Upper lobe of left lung (tissue), 4 donors: ENCODE measurements at regions not wholly inside any gene's neighbourhood (a gene's known extent, or its start where the extent isn't known, plus 50 kb on each side); places are given as distances from the start of the nearest gene placed in this dataset.

Experiments used
- CTCF ChIP-seq, 6 experiments: fragments of 450-650 bp in 4 of 6; fragments of 200-600 bp in 2 of 6; sonication (generic) in 2 of 6; IDR thresholded peaks; one replicate each; pipeline ENCODE4 v1.5.1; 2016 to 2019; ENCODE audit warnings: antibody characterized with exemption in 6 of 6
- EP300 ChIP-seq, 4 donors: sonication (generic); formaldehyde crosslinking; IDR thresholded peaks; one replicate each; pipeline ENCODE4 v1.5.1; 2017; ENCODE audit warnings: antibody characterized with exemption in 4 of 4, control low read depth in 2 of 4
- POLR2A ChIP-seq, 4 donors: fragments of 450-650 bp; IDR thresholded peaks; one replicate each; pipeline ENCODE4 v1.5.1; 2016 to 2017; ENCODE audit warnings: antibody characterized with exemption in 4 of 4, mild to moderate bottlenecking in 2 of 4
- POLR2AphosphoS5 ChIP-seq, 2 donors: sonication (generic); formaldehyde crosslinking; IDR thresholded peaks; one replicate each; pipeline ENCODE4 v1.5.1; 2017; ENCODE audit warnings: antibody characterized with exemption in 2 of 2

DNA sequence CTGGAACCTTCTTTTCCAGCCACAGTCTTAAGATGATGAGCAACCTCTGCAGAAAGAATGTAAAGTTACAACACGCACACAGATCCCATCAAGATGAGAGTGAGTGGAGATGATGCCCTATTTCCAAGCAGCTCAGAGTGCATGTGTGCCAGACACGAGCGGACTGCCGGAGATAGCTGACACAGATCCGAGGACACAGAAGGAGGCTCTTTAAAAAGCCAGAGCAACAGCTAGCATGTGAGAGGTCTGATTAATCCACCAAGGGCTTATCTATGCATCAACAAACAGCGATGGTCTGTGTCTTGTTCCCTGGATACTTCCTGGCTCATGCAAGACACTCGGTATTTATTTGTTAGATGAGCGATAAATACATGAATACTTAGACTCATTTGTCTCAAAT, 128.6 kb upstream of the DLG1 start:
- TF ChIP-seq POLR2AphosphoS5 (IDR thresholded peaks at IDR 0.05) (no peak), CTCF (IDR thresholded peaks at IDR 0.05) (no peak), EP300 (IDR thresholded peaks at IDR 0.05) (no peak), POLR2A (IDR thresholded peaks at IDR 0.05) (no peak)
